ENCODE measurements at regions not wholly inside any gene's neighbourhood (a gene's known extent, or its start where the extent isn't known, plus 50 kb on each side); places are given as distances from the start of the nearest gene placed in this dataset.
A peak's percentile ranks its signal among the peaks of the same experiment; 100 is the strongest.

- no peak for DNase-seq (ENCODE audit: low read depth)
- no peak for TF ChIP-seq CTCF (conservative IDR thresholded peaks at IDR 0.05; ENCODE audit: low read depth, low read length)
Measured at GRCh38 chr4:138408758-138409157, 166.6 kb upstream of the SLC7A11 start.

DNA sequence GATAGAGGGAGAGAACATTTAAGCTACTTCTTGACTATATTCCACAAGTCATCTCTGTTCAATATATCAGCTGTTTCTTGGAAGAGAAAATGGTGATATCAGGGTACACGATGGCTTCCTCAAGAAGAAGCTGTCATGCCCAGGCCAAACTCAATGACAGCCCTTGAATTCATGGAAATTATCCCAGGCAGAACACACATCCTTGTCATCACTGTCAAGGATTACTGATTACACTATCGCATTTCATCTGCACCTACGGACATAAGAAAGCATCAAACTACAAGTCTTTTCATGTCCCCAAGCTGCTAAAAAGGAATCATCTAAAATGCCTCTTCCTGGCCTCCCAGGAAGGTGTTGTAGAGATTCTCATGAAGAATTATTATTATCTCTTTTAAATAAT, 165.2 kb upstream of the SLC7A11 start:
- no peak for TF ChIP-seq CTCF (conservative IDR thresholded peaks at IDR 0.05; ENCODE audit: low read depth, low read length)
- H3K4me3 ChIP-seq (ENCODE audit: low read depth, low read length) = no peak overlapping the region
- DNase-seq (ENCODE audit: low read depth) = no peak

More at GRCh38 chr4:138408758-138409157, 166.6 kb upstream of the SLC7A11 start:
- H3K4me3 ChIP-seq (ENCODE audit: low read depth, low read length) = no peak overlapping the region

- TF ChIP-seq CTCF (conservative IDR thresholded peaks at IDR 0.05; ENCODE audit: low read depth, low read length) = no peak
Measured at GRCh38 chr4:138406876-138407275, 164.7 kb upstream of the SLC7A11 start.

GRCh38 chr4:138405934-138406567, 163.9 kb upstream of the SLC7A11 start:
- peak; percentile 83 for DNase-seq (ENCODE audit: low read depth)

More at GRCh38 chr4:138406876-138407275, 164.7 kb upstream of the SLC7A11 start:
- DNase-seq (ENCODE audit: low read depth) = peak; percentile 69
- H3K4me3 ChIP-seq (ENCODE audit: low read depth, low read length) = no peak overlapping the region

GRCh38 chr4:138405466-138405891, 163.3 kb upstream of the SLC7A11 start:
- peak; percentile 30 for DNase-seq (ENCODE audit: low read depth)

More at GRCh38 chr4:138405934-138406567, 163.9 kb upstream of the SLC7A11 start:
- H3K4me3 ChIP-seq (ENCODE audit: low read depth, low read length) = no peak overlapping the region
- TF ChIP-seq CTCF (conservative IDR thresholded peaks at IDR 0.05; ENCODE audit: low read depth, low read length) = no peak

DNA sequence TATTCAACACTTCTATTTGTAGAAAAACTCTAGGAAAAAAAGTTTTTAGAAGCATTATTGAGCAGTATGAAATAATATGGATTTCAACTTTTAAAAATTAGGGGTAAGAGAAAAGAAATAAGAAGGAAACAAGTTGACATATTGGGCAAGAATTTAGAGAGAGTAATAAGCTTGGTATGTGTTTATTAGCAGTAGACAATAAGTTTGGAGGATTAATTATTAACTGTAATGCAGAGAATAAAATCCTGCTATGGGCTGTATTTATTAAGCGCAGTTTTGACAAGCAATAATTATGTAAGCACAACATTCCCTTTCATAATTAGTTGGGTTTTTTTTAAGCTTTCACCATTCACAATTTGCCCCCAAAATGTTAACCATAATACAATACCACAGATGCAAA, 162.7 kb upstream of the SLC7A11 start:
- DNase-seq (ENCODE audit: low read depth) = no peak
- TF ChIP-seq CTCF (conservative IDR thresholded peaks at IDR 0.05; ENCODE audit: low read depth, low read length) = no peak
- no peak overlapping the region for H3K4me3 ChIP-seq (ENCODE audit: low read depth, low read length)

More at GRCh38 chr4:138405466-138405891, 163.3 kb upstream of the SLC7A11 start:
- H3K4me3 ChIP-seq (ENCODE audit: low read depth, low read length) = no peak overlapping the region
- no peak for TF ChIP-seq CTCF (conservative IDR thresholded peaks at IDR 0.05; ENCODE audit: low read depth, low read length)

GRCh38 chr4:138404251-138404650, 162.1 kb upstream of the SLC7A11 start:
- DNase-seq (ENCODE audit: low read depth) = no peak
- H3K4me3 ChIP-seq (ENCODE audit: low read depth, low read length) = no peak overlapping the region
- TF ChIP-seq CTCF (conservative IDR thresholded peaks at IDR 0.05; ENCODE audit: low read depth, low read length) = no peak

Data from choroid plexus epithelial cell (primary cell).